ENCODE measurements at regions not wholly inside any gene's neighbourhood (a gene's known extent, or its start where the extent isn't known, plus 50 kb on each side); places are given as distances from the start of the nearest gene placed in this dataset.

GRCh38 chr3:194265996-194266964 lies 84.8 kb downstream of the CPN2 start:
- TF ChIP-seq CTCF (conservative IDR thresholded peaks at IDR 0.05; ENCODE audit: low read length) = no peak
- TF ChIP-seq EZH2phosphoT487 (IDR thresholded peaks at IDR 0.05; ENCODE audit: borderline replicate concordance, low read depth, low read length) = no peak
